Naive thymus-derived CD4-positive, alpha-beta T cell (primary cell): ENCODE measurements at regions not wholly inside any gene's neighbourhood (a gene's known extent, or its start where the extent isn't known, plus 50 kb on each side); places are given as distances from the start of the nearest gene placed in this dataset.
"Not testable (repeated sequence)": the region's sequence is repeated elsewhere in the genome, so short reads cannot be mapped to it uniquely, and the experiment has no call there.

ENCODE experiments used
- ATAC-seq: fragments of 150-1000 bp; cut with Tn5 transposase; 2 replicates; pipeline ENCODE4 v1.10.0; 2021; ENCODE audit warnings: mild to moderate bottlenecking, moderate library complexity
- CTCF ChIA-PET: fragments of 350-600 bp; sonication (Branson Sonifier 250); formaldehyde crosslinking; loops from one replicate; lab custom pipeline; 2021; ENCODE audit warnings: antibody characterized with exemption; lab: Charles Lee
- POLR2A ChIA-PET: fragments of 350-600 bp; sonication (Branson Sonifier 250); formaldehyde crosslinking; loops from one replicate; lab custom pipeline; 2021; ENCODE audit warnings: antibody characterized with exemption, inconsistent platforms; lab: Charles Lee
- DNase-seq, 9 donors: peaks; one replicate each; pipeline versions ENCODE4 v3.0.0 to v3.0.0-alpha.2; 2020 to 2022; ENCODE audit warnings: mixed read lengths in 1 of 9
- H3K27ac ChIP-seq: one replicate; pipeline ENCODE4 v1.7.0; 2013; ENCODE audit warnings: mild to moderate bottlenecking, low read depth, low read length, moderate library complexity
- H3K27me3 ChIP-seq, 2 donors: one replicate each; pipeline ENCODE4 v1.7.0; 2013; ENCODE audit warnings: low read length in 2 of 2, mild to moderate bottlenecking in 2 of 2, moderate library complexity in 2 of 2; ENCODE audit not compliant: control insufficient read depth in 2 of 2, insufficient read depth in 2 of 2
- H3K36me3 ChIP-seq, 3 experiments: 1 replicate in 2 of 3; 2 replicates in 1 of 3; pipeline ENCODE4 v1.7.0; 2013; ENCODE audit warnings: low read length in 3 of 3, mild to moderate bottlenecking in 3 of 3, moderate library complexity in 1 of 3; ENCODE audit not compliant: insufficient read depth in 3 of 3, control insufficient read depth in 2 of 3
- H3K4me1 ChIP-seq, 2 donors: one replicate each; pipeline ENCODE4 v1.7.0; 2013; ENCODE audit warnings: low read length in 2 of 2, mild to moderate bottlenecking in 2 of 2, moderate library complexity in 1 of 2; ENCODE audit not compliant: control insufficient read depth in 2 of 2, insufficient read depth in 2 of 2
- H3K4me3 ChIP-seq: 2 replicates; pipeline ENCODE4 v1.7.0; 2013; ENCODE audit warnings: mild to moderate bottlenecking, low read length
- H3K9me3 ChIP-seq, 3 experiments: 1 replicate in 2 of 3; 2 replicates in 1 of 3; pipeline ENCODE4 v1.7.0; 2013; ENCODE audit warnings: low read length in 3 of 3; ENCODE audit not compliant: control insufficient read depth in 2 of 3
- H3K27ac Mint-ChIP-seq, 9 donors: one replicate each; pipeline ENCODE4 v1.8.0; 2020 to 2022; ENCODE audit warnings: mixed read lengths in 9 of 9, mild to moderate bottlenecking in 8 of 9, moderate library complexity in 5 of 9, inconsistent platforms in 2 of 9
- H3K27me3 Mint-ChIP-seq, 5 donors: one replicate each; pipeline ENCODE4 v1.8.0; 2021 to 2022; ENCODE audit warnings: mixed read lengths in 5 of 5, mild to moderate bottlenecking in 1 of 5
- H3K36me3 Mint-ChIP-seq, 5 donors: one replicate each; pipeline ENCODE4 v1.8.0; 2020 to 2022; ENCODE audit warnings: mixed read lengths in 5 of 5, mild to moderate bottlenecking in 3 of 5, inconsistent platforms in 1 of 5
- H3K4me1 Mint-ChIP-seq, 7 donors: one replicate each; pipeline ENCODE4 v1.8.0; 2020 to 2022; ENCODE audit warnings: mixed read lengths in 7 of 7, mild to moderate bottlenecking in 3 of 7, inconsistent platforms in 1 of 7
- H3K4me3 Mint-ChIP-seq, 10 donors: one replicate each; pipeline ENCODE4 v1.8.0; 2020 to 2022; ENCODE audit warnings: mild to moderate bottlenecking in 10 of 10, mixed read lengths in 10 of 10, moderate library complexity in 6 of 10, inconsistent platforms in 2 of 10
- H3K9me3 Mint-ChIP-seq, 11 donors: one replicate each; pipeline ENCODE4 v1.8.0; 2020 to 2022; ENCODE audit warnings: mixed read lengths in 11 of 11, mild to moderate bottlenecking in 4 of 11, inconsistent platforms in 1 of 11, moderate library complexity in 1 of 11
- intact Hi-C, 2 donors: fragments of 100-400 bp; cut with micrococcal nuclease; formaldehyde crosslinking; loops; one replicate each; pipeline ENCODE4 v1.15.1; 2023

DNA sequence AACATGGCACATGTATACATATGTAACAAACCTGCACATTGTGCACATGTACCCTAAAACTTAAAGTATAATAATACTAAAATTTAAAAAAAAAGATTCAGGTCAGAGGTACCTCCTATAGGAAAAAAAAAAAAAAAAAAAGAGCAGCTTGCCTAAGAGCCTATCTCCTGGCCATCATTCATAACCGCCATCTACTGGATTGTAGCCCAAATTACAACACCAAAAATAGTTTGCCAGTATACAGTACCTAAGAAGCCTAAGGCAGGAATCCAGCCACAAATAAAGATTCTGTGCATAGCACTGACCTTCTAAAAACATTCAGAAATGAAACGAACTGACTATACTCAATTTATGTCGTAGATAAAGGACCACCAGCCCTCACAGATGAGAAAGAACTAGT lies 438.4 kb upstream of the ADGRB3 start:
- Mint-ChIP-seq H3K4me1 (no peaks in the 10 kb centered on the region), H3K36me3 (no peaks in the 10 kb centered on the region), H3K4me3 (no peak overlapping the region), H3K27ac (no peak overlapping the region), H3K9me3 (peaks cover 0 to 23% (median 5%) of the 10 kb centered on the region in 11 donors), H3K27me3 (no peaks in the 10 kb centered on the region)
- POLR2A ChIA-PET = no interaction called here
- CTCF ChIA-PET = no interaction called here
- DNase-seq = no peak
- no peak for ATAC-seq
- H3K9me3 ChIP-seq = peaks cover 0 to 7% (median 0%) of the 10 kb centered on the region in 3 experiments
- intact Hi-C loops = no loop called here
- no peaks in the 10 kb centered on the region for H3K4me1 ChIP-seq
- H3K4me3 ChIP-seq = no peak overlapping the region
- no peaks in the 10 kb centered on the region for H3K36me3 ChIP-seq
- no peak overlapping the region for H3K27ac ChIP-seq
- H3K27me3 ChIP-seq = no peaks in the 10 kb centered on the region

DNA sequence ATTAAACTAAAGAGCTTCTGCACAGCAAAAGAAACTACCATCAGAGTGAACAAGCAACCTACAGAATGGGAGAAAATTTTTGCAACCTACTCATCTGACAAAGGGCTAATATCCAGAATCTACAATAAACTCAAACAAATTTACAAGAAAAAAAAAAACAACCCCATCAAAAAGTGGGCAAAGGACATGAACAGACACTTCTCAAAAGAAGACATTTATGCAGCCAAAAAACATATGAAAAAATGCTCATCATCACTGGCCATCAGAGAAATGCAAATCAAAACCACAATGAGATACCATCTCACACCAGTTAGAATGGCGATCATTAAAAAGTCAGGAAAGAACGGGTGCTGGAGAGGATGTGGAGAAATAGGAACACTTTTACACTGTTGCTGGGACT lies 439.3 kb upstream of the ADGRB3 start:
- intact Hi-C loops, POLR2A ChIA-PET, H3K4me3 ChIP-seq, H3K4me1 Mint-ChIP-seq, H3K36me3 ChIP-seq, H3K4me3 Mint-ChIP-seq, DNase-seq, H3K27me3 Mint-ChIP-seq, CTCF ChIA-PET, H3K27me3 ChIP-seq, H3K36me3 Mint-ChIP-seq, H3K27ac Mint-ChIP-seq, H3K4me1 ChIP-seq, ATAC-seq, H3K9me3 ChIP-seq, H3K27ac ChIP-seq: not testable (repeated sequence)
- peaks cover 0 to 23% (median 5%) of the 10 kb centered on the region in 11 donors for H3K9me3 Mint-ChIP-seq

DNA sequence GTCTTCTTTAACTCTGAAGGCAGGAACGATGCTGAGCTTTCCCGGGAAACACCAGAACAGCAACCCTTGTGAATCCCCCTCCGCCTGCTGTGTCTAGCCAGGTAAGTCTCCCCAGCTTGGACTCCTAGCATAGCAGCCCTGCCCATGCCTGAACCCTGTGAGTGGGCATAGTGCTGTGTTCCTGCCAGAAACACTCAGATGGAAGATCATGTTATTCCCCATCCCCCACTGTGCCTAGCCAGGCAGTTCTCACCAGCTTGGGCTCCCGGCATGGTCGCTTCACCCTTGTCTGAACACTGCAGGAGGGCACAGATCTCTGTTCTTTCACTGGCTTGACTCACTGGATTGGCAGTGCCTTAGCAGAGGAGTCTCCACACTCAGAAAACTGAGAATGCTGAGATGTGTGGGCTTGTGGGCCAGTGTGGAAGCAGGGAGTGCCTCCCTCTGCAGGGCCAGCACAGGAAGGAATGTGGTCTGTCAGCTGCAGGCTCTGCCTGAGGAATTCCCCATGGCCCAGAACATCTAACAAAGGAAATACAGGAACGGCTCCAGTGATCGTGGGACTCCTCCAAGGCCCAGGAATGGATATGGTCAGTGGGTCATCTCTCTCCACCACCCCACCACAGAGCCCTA lies 440.1 kb upstream of the ADGRB3 start:
- DNase-seq = no peak
- POLR2A ChIA-PET = no interaction called here

DNA sequence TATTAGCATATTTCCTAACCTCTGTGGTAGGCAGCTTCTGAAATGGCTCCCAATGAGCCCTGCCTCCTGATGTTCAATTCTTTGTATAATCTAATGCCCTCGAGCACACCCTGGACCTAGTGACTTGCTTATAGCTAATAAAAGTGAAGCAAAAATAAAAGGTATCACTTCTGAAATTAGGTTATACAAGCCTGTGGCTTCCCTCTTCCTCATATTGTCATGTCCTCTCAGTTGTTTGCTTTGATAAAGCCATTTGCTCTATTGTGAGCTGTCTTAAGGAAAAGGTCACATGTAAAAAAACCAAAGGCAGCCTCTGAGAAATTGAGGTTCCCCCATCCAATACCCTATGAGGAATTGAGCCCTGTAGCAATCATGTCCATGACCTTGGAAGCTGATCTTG lies 442.1 kb upstream of the ADGRB3 start:
- intact Hi-C loops = no loop called here
- no peaks in the 10 kb centered on the region for H3K4me1 Mint-ChIP-seq
- Histone ChIP-seq H3K27me3 (no peaks in the 10 kb centered on the region), H3K36me3 (no peaks in the 10 kb centered on the region), H3K4me1 (no peaks in the 10 kb centered on the region), H3K4me3 (no peak overlapping the region), H3K27ac (no peak overlapping the region), H3K9me3 (peaks cover 0 to 7% (median 0%) of the 10 kb centered on the region in 3 experiments)
- POLR2A ChIA-PET = no interaction called here
- no peaks in the 10 kb centered on the region for H3K36me3 Mint-ChIP-seq
- H3K9me3 Mint-ChIP-seq = peaks cover 0 to 16% (median 2%) of the 10 kb centered on the region in 11 donors
- CTCF ChIA-PET = no interaction called here
- DNase-seq = no peak
- no peaks in the 10 kb centered on the region for H3K27me3 Mint-ChIP-seq
- H3K4me3 Mint-ChIP-seq = no peak overlapping the region
- no peak for ATAC-seq
- no peak overlapping the region for H3K27ac Mint-ChIP-seq

More for the DNA sequence above, 440.1 kb upstream of the ADGRB3 start:
- ATAC-seq = no peak
- Histone ChIP-seq H3K27me3 (no peaks in the 10 kb centered on the region), H3K9me3 (peaks cover 0 to 7% (median 0%) of the 10 kb centered on the region in 3 experiments), H3K4me3 (no peak overlapping the region), H3K4me1 (no peaks in the 10 kb centered on the region), H3K36me3 (no peaks in the 10 kb centered on the region), H3K27ac (no peak overlapping the region)
- no peaks in the 10 kb centered on the region for H3K36me3 Mint-ChIP-seq
- intact Hi-C loops = no loop called here
- H3K4me3 Mint-ChIP-seq = no peak overlapping the region
- CTCF ChIA-PET = no interaction called here
- H3K4me1 Mint-ChIP-seq = no peaks in the 10 kb centered on the region
- H3K27ac Mint-ChIP-seq = no peak overlapping the region
- H3K9me3 Mint-ChIP-seq = peaks cover 0 to 23% (median 5%) of the 10 kb centered on the region in 11 donors
- H3K27me3 Mint-ChIP-seq = no peaks in the 10 kb centered on the region

DNA sequence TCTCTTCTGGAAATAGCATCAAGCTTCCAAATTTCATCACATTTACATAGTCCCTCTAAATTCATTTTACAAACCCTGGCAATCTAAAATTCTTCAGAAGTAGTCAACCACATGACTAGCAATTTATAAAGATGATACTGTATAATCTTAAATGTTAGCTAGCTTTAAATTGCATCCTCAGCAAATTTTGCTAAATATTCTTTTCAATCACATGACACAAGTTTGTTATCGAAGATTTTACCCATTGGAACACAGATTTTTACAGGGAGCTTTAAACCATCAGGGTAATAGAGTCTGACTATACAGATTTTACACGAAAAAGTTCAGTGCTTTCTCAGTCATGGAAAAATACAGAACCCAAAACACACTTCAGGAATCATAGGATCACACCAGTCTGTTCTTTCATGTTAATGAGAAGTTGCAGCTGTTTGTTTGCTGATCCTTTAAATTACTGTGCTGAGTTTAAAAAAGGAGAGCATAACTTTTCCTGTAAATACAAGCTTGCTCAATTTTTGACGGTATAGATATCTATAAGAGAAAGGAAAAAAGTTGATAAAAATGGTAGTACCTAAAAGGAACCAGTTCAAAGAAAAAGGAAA lies 445.8 kb upstream of the ADGRB3 start:
- Histone ChIP-seq H3K4me1 (no peaks in the 10 kb centered on the region), H3K27me3 (no peaks in the 10 kb centered on the region), H3K4me3 (no peak overlapping the region), H3K27ac (no peak overlapping the region), H3K9me3 (no peaks in the 10 kb centered on the region), H3K36me3 (no peaks in the 10 kb centered on the region)
- ChIA-PET CTCF (no interaction called here), POLR2A (no interaction called here)
- H3K4me3 Mint-ChIP-seq = no peak overlapping the region
- DNase-seq = no peak
- H3K4me1 Mint-ChIP-seq = no peaks in the 10 kb centered on the region
- H3K36me3 Mint-ChIP-seq = no peaks in the 10 kb centered on the region
- no peaks in the 10 kb centered on the region for H3K27me3 Mint-ChIP-seq
- H3K9me3 Mint-ChIP-seq = peaks cover 0 to 10% (median 1%) of the 10 kb centered on the region in 11 donors
- no peak for ATAC-seq
- H3K27ac Mint-ChIP-seq = no peak overlapping the region
- intact Hi-C loops = no loop called here

DNA sequence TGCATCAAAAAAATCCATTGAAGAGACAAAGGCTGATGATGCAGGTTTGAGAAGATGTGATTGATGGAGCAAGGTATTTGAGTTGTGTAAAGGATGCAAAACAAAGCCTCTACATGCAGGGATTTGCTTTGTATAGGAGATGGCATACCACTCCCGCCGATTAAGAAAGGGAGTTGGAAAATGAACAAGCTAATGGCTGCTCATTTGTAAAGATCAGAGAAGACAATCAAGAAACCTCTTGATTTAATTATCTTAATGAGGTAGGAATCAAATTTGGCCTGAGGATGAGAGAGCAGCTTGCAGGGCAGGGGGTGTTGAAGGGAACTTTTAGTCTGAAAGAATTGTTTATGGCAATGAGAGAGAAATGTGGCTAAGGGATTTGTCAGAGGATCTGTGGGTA lies 448.2 kb upstream of the ADGRB3 start:
- no peaks in the 10 kb centered on the region for H3K9me3 ChIP-seq
- POLR2A ChIA-PET = no interaction called here
- CTCF ChIA-PET = no interaction called here
- no peak overlapping the region for H3K4me3 ChIP-seq
- no peaks in the 10 kb centered on the region for H3K4me1 ChIP-seq
- intact Hi-C loops = no loop called here
- DNase-seq (no peak), ATAC-seq (no peak)
- no peak overlapping the region for H3K27ac ChIP-seq
- Mint-ChIP-seq H3K4me1 (no peaks in the 10 kb centered on the region), H3K9me3 (peaks cover 0 to 16% (median 0%) of the 10 kb centered on the region in 11 donors), H3K4me3 (no peak overlapping the region), H3K27me3 (no peaks in the 10 kb centered on the region), H3K27ac (no peak overlapping the region), H3K36me3 (no peaks in the 10 kb centered on the region)
- no peaks in the 10 kb centered on the region for H3K36me3 ChIP-seq
- no peaks in the 10 kb centered on the region for H3K27me3 ChIP-seq

DNA sequence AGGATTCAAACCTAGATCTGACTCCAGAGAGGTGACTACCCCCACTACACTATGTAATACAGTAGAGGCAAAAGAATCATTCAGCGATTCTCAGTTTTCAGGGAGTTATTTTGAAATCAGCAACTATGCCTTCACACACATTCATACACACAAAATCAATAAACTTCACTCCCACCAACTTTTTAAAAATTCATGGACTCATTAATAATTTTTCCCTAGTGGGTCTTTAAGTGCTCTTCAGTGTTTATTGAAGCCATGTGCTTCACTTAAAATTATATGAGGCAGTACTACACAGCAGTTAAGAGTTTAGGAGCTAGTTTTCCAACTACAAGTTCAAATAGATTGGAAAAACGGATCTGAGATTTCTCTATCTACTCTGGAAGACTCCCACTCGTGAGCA lies 452.7 kb upstream of the ADGRB3 start:
- no peaks in the 10 kb centered on the region for H3K36me3 Mint-ChIP-seq
- ChIA-PET POLR2A (no interaction called here), CTCF (interaction anchor here (0.5 kb wide), 1 partner anchor 102 kb away, joined by 3 read pairs; no protein-coding TSS in a partner anchor)
- Histone ChIP-seq H3K27me3 (no peaks in the 10 kb centered on the region), H3K9me3 (no peaks in the 10 kb centered on the region), H3K4me1 (no peaks in the 10 kb centered on the region), H3K36me3 (no peaks in the 10 kb centered on the region), H3K4me3 (no peak overlapping the region), H3K27ac (no peak overlapping the region)
- no peaks in the 10 kb centered on the region for H3K4me1 Mint-ChIP-seq
- no peak overlapping the region for H3K27ac Mint-ChIP-seq
- no peak for DNase-seq
- no peak for ATAC-seq
- no peaks in the 10 kb centered on the region for H3K27me3 Mint-ChIP-seq
- H3K4me3 Mint-ChIP-seq = no peak overlapping the region
- intact Hi-C loops = no loop called here
- peaks cover 0 to 24% (median 2%) of the 10 kb centered on the region in 11 donors for H3K9me3 Mint-ChIP-seq
